ENCODE measurements at regions not wholly inside any gene's neighbourhood (a gene's known extent, or its start where the extent isn't known, plus 50 kb on each side); places are given as distances from the start of the nearest gene placed in this dataset.

GRCh38 chr14:86936556-86936955 lies 1056.4 kb downstream of the GALC start:
- no peak for TF ChIP-seq CTCF (IDR thresholded peaks at IDR 0.05)
- no peak for TF ChIP-seq POLR2AphosphoS5 (IDR thresholded peaks at IDR 0.05; ENCODE audit: low read depth, low read length)

All from Panc1 (cell line).